Islet precursor cell (in vitro differentiated cells): ENCODE measurements at regions not wholly inside any gene's neighbourhood (a gene's known extent, or its start where the extent isn't known, plus 50 kb on each side); places are given as distances from the start of the nearest gene placed in this dataset.

Source experiments
- DNase-seq: peaks from one replicate; pipeline ENCODE4 v3.0.0-alpha.2; 2018

DNA sequence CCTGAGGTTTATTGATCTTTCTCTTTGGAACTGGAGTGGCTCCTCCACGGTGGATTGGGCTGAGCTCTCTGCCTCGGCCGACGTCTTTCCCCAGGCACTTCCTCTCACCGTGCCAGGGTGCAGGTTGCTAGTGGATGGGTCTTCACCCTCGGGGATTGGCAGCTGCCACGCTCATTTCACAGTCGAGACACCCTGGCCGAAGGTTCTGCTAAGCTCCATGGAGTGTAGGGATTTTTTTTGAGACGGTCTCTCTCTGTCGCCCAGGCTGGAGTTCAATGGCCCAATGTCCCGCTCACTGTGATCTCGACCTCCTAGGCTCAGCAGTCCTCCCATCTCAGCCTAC lies 280.8 kb downstream of the SEC14L1 start:
- no peak for DNase-seq

DNA sequence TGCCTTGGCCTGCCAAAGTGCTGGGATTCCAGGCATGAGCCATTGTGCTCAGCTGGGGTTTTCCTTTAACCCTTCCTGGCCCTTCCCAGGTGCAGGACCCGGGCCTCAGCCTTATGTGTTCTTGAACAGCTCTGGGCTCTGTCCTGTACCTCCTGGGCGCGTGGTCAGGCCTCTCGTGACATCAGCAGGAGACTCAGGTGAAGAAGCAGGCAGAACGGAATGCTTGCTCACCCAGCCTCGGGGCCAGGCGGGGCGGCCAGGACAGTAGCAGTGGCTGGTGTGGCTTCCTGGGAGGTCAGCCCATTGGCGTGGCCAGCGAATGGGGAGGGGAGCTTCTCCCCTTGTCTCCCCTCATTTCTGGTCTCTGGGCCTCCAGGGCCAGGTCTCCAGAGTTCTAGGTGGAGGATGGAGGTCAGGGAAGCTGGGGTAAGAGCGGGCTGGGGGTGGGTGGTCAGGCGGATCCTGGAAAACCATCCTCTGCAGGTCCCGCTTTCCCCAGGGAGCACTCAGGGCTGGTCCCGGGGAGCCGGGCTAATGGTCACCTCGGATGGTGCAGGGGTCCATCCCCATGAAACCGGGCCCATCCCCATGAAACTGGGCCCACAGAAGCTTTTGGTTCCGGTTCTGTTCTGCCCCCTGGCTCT lies 281.5 kb downstream of the SEC14L1 start:
- peak; percentile 97 for DNase-seq

DNA sequence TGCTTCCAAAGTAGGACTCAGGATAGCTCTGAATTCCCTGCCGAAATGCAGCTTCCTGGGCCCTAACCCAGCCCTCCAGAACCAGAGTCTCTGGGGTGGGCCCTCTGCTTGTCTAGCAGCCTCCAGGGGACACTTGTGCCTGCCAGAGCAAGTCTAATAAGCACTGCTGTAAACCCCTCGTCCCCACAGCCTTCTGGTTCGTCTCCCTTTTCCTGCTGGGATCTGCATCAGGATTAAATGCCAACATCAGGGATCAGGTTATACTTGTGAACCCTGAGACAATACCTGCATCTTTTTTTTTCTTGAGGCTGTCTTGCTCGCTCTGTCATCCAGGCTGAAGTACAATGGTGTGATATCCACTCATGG lies 282.0 kb downstream of the SEC14L1 start:
- DNase-seq, result no peak

DNA sequence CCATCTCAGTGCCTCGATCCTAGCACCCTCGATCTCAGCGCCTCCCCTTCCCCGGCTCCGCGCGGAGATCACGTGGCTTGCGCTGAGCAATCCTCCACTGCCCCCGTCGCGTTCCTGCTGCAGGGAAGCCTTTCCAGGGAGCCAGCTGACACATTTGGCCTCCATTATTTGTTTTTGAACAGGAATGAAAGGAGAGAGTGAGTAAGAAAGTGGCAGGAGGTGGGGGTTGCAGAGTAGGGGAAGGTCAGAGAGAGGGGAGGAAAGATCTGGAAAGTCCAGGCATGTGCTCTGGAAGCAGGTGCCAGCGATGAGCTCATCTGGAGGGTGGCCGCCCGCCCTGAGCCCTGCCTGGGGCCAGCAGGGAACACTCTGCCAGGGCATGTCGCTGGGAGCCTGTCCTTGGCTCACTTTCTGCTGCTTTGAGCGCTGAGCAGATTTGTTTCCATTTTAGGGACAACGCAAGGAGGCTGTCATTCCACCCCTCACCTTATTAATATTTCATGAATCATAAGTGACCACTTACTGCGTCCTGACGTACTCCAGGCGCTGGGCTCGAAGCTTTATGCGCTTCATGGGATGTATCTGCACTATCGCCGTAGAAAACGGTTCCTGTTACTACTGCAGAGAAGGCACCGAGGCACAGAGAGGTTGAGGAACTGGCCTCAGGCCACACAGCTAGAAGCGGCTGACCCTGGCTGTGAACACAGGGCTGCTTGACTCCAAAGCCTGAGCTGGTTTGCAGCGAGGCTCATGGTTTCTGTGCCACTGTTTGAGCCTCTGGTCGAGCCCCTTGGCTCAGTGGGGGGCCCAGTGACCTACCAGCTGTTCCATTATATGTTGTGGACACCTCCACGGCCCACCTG lies 283.1 kb downstream of the SEC14L1 start:
- DNase-seq, result no peak

DNA sequence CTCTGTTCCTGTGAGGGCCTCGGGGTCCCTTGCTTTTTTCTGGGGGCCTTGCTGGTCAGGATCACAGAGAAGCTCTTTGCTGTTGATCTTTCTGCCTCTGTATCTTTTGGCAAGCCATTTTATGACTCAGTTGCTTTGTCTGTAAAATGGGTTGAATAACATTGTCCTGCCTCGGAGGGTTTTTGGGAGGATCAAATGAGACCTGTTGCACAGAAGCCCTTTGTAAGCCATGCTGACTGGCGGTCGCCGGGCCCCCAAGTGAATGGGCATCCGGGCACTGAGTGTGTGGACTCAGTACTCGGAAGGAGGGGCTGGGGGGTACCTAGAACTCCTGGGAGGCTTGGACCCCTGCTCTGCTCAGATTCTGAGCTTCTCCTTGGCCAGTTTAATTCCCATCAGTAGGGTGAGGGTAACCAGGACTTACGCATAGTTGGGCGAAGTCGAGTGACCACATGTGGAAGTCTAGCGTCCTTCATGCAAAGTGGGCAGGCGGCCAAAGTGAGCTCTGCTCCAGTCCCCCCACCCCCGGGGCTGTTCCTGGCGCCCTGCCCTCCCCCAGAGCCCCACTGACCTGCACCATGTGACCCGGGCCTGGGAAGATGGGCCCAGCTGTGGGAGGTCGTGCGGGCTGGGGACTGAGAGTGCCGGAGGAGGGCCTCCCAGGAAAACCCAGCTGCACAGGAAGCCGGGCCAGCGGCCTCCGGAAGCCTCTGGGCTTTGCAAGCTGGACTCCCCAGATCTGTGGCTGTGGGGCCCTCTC lies 284.0 kb downstream of the SEC14L1 start:
- peak; percentile 81 for DNase-seq

DNA sequence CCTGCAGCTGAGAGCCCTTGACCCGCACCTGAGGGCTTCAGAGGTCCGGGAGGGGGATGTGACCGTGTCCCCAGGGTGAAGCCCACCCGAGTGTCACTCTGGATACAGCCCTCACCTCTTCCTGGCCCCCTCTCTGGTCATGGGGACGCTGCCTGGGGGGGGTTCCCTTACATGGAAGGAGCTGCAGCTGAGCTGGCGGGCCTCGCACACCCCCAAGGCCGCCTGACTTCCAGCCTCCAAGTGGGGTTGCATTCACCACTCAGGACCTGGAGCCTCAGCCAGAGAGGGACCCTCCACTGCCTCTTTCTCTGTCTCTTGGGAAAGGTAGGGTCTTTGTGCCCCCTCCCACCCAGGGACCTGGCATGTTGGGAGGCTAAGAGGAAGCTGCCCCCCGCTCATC lies 284.6 kb downstream of the SEC14L1 start:
- no peak for DNase-seq

DNA sequence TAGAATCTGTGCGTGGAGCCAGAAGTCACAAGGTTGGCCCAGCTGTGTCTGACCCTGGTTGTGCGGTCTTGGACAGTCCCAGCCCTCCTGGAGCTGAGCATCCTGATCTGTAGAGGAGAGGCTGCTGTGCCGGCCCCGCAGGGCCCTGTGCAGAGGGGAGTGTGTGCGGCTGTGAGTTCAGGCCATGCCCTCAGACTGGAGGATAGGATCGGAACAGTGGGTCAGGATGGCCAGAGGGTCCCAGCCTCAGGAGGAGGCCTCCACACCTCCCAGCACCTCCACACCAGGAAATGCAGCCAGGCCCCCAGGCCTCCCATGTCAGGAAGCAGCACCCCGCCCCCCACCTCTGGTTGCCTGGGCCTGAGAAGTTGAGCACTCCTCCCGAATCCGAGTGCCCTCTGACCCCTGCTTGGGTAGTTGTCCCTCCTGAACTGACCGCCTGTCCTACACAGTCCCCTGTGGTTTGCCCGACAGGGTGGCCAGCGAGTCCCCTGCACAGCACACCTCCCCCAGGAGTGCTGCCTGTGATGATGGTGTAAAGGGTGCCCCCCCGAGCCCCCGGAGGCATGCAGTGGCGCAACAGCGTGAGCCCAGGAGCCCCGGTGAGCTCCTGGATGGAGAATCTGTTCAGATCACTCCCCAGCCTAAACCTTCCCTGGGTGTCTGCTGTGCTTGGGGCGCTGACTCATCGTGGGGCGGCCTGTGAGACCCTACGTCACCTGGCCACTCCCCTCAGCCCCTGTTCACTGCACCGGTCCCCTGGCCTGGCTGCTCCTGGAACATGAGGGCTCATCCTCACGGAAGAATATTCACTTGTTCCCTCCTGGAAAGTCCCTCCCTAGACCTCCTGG lies 285.2 kb downstream of the SEC14L1 start:
- DNase-seq, result peak; percentile 98

DNA sequence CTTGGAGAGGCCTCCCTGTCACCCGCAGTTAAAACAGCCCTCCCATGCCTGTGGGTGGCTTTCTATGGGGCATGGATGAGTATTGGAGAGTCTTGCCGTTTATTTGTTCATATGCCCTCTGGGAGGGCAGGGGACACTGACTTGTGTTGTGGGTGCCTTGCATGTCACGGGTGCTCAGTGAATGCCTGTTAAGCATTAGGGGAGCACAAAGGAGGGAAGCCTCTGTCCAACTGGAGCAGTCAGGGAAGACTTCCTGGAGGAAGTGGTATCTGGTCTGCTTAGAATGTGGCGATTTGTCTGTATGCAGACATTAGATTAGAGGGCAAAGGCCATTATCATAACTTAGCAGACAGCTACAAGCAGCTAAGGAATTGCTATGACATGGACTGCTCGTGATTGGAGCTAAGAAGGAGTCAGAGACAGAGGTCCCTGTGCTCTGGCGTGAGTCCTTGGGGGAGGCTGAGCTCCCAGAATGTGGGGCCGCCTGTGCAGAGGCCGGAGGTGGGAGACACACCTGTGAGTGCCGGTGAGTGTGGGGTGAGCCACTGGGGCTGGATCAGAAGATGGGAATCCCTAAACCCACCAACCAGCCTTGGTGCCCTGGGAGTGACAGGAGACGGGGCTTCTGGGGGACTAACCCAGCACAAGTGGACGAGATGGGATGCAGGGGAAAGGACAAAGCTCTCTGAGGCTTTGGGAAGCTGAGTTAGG lies 286.1 kb downstream of the SEC14L1 start:
- no peak for DNase-seq

DNA sequence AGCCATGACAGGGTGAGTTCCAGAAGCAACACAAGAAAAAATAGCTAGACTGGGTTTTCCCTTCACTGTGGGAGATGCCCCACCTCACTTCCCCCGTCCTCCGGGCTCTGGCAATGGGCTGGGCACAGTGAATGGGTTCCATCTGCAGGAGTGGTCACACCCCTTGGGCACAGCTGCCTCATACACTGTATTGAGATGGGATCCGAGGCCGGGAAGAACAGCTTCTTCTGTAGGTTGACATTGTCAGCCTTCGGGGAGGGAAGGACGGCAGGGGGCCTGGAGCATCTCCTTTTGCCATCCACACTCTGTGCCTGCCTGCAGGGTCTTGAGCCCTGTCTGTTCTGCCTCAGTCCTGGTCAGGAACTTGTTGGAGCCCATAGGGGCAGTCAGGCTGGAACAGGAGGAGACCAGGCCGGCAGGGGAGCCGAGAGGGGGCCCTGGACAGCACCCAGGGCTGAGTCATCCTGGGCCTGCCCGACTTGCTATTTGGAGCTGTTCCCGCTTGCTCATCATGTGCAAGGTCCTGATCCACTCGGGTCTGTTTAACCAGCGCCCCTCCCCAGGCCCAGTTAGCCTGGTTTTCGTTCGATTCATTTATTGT lies 286.7 kb downstream of the SEC14L1 start:
- DNase-seq, result peak; percentile 79

DNA sequence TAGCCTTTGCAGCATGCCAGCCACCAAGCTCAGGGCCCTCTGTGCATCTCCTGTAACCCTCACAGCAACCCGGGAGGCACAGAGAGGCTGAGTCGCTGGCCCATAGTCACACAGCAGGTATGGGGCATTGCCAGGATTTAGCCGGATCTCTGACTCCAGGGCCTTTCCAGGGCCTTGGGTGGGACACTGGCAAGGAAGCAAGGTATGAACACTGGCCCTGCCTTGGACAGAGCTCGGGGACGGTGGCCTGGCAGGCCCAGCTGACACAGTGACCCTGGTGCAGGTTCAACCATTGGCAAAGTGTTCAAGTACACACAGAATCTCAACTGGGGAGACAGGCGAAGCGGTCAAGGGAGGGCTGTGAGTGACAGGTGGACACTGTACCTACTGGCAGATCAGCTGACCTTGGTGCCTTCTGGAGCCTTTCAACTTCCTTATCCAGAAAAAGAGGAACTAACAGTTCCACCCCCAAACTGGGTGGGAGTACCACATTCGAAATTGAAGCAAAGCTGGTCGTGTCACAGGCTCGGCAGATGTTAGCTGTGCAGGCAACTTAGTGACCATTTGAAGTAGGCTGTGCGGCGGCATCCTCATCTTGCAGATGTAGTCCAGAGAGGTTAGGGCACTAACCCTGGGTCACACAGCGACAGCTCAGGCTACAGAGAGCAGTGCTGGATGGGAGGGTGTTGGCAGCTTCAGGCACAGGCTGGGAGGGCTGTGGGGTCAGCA lies 287.4 kb downstream of the SEC14L1 start:
- DNase-seq, result no peak

DNA sequence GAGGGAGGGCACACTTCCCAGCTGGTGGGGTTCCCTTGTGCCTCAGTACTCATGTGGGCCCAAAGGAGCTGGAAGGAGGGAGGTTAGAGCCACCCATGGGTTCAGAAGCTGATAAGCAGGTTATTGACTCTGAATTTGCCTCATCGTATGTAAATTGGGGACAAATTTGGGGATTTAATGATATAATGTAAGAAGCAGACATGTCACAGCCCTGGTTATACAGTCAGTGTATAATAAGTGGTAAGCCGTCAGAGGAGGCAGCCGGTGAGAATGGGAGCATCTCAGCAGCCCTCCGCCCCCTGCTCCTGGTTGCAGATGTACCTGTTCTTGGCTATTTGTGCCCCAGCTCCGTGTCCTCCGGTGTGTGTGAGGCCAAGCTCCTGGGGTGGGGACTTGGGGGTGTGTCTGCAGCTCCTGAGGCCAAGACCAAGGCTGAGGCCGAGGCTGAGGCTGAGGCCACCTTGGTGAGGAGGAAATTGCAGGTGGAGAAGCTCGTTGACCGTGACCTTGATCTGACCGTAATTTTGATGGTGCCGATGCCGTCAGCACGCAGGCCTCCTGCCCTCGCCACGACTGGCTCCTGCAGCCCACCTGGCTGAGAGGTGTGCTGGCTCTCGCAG lies 288.1 kb downstream of the SEC14L1 start:
- no peak for DNase-seq

DNA sequence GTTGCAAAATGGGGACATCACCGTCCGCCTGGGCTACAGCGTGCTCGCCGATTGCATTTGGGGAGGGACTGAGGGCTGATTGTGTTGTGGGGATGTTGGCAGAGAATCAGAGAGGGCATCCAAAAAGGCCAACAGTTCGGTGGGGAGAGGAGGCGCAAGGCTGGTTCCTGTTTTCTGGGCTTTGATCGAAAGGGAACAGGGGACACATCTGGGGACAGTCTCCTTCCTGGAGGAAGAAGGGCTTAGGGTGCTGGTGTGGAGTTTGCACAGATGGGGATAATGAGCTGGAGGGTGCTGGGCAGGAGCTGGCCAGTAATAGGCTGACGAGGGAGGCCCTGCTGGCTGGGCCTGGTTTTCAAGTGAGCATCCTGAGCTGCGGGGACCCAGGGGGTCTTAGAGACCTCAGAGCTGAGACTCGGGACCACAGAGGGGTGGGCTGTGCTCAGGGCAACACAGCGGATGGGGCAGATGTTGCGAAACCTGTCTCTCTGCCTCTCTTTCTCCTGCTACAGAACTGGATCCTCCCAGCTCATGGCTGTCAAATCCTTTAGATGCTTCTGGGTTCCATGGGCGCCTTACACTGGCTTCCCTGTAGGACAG lies 288.7 kb downstream of the SEC14L1 start:
- peak; percentile 77 for DNase-seq

DNA sequence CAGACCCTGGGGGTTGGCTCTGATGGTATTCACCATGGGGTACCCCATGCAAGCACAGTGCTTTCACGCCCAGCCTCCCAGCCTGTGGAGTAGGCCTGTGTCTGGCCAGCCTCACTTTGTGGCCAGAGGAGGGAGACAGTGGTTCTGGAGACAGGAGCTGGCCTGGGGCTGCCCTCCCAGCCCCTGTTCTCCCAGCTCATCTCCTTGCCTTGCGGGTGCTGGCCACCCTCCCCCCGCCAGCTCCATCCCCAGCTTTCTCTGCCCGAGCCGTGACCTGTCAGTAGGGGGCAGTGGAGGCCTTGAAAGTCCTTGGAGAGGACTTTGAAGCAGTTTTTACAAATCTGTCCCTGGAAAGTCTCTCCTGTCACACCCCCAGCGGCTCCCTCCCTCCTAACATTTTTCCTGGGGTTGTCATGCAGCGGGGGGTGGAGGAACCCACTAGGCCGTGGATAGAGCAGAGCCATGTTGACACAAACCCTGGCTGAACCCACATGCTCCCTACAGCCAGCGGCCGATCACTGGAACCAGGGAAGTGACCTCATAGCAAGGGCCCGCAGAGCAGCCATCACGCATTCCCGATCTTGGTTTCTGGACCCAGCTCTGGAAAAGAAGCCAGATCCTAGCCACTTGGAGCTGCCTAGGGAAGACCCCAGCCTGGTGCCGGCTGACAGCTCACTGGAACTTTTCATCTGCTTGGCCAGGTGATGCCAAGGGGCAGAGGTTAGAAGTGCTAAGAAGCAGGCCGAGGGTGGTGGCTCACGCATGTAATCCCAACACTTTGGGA lies 289.4 kb downstream of the SEC14L1 start:
- DNase-seq, result peak; percentile 100

DNA sequence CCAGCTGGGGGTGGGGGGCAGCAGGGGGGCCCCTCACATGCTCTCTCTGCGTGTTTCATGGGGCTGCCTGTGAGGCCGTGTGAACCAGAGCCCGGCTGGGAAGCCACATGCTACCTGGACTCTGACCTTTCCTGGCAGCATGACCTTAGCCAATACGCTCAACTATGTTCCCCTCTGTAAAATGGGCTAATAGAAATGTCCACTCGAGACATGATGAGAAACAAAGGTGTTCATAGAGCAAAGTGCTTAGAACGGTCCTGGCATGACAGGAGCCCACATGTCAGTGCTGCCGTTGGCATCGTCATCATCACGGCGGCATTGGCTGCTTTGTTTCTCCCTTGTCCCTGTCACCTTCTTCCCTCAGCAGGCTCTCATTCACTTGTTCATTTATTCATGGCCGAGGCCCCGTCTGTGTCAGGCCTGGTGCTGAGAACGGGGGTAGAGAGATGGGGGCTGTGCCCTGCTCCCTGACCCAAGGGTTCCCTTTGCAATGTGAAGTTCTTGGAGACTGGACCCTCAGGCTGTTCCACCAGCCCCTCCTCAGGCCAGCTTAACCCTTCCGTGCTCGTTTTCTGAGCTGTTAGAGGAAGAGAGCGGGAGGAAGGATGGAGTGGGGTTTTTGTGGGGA lies 291.4 kb downstream of the SEC14L1 start:
- no peak for DNase-seq

DNA sequence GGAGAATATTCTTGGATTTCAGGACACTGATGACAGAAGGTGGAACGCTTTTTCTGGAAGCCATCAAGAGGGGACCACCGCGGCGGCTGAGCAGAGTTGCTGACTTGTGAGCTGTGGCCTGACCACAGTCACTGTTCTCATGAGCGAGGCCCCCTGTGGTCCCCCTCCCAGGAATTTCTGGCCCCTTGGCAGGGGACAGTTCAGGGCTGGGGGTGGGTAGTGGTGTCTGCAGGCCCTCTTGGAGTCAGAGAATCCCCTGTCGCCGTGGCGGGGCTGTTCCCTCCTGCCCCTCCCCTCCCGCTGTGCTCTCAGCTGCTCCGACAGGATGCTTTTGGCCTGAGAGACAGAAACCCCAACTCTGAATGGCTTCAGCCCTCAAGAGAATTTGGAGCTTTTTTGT lies 292.0 kb downstream of the SEC14L1 start:
- DNase-seq, result no peak

DNA sequence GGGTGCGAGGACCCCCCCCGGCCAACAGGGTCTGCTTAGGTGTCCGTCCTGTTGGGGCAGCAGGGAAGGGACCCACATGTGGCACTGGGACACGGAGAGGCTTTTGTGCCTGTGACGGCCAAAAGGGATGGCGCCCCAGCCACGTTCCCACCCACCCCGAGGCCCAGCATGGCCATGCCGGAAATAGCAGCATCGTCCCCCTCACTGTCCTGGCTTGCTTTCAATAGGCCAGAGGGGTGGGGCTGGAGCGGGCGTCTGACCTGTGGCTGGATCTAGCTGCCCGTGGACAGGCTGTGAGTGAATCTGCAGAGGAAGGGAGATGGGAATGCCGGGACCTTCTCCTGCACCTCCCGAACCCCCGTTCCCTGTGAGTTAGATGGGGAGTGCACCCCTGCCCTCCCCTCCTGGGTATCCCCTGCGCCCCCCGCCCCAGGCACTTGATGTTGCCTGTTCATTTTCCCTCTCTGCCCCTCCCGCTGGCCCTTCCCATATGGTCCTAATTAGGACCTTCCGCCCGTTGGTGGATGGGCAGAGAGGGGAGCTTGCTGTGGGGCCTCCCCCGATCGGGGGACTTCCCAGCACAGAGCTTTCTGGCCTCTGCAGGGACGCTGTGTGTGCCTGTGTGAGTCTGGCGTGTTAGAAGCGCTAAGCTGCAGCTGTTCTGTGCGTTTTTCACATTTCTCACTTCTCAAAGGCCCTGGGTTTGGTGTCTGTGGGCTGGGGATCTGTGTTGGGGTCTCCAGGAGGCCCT lies 292.8 kb downstream of the SEC14L1 start:
- no peak for DNase-seq

DNA sequence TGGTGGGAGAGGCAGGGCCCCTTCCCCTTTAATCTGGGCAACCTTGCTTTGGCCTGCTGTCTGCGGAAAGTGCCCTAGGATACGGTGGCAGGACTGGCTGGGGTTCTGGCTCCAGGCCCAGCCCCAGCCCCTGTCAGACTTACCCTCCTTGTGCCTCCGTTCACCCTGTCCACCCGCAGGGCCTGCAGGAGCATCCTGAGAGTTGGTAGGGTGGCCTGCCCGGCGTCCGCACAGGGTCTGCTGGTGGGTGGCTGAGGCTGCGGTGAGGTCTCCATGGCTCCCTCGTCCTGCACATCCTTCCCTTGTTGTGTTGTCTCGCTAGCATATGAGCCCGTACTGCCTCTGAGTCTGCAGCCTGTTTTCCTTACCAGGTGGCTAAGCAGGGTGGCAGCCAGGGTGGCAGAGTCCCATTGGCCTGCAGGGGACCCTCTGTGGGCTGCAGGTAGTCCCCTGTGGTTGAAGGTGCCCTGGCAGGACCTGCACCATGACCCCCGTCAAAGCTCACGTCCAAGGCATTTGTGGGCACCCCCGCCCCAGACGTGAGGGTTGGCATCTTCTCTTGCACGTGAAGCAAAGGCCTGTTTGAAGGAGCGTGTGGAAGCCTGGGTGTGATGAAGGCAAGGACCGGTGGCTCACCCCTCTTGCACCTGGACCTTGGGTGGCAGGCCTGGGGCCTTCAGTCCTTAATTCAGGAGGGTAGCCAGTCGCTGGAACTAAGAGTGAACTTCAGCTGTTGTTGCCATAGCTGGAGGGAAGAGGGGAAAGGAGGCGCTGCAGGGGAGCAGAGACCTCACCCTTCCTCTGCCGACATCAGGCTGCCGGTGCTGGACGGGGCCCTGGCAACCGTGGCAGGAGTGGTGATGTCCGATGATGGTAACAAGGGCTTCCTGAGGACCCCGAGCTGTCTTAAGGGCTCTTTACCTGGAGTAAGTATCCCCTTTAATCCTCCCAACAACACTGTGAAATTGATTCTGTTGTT lies 293.7 kb downstream of the SEC14L1 start:
- no peak for DNase-seq
